Vagina (tissue), 2 donors: ENCODE measurements at regions not wholly inside any gene's neighbourhood (a gene's known extent, or its start where the extent isn't known, plus 50 kb on each side); places are given as distances from the start of the nearest gene placed in this dataset.

Experiments used
- DNase-seq, 2 donors: peaks; one replicate each; pipeline ENCODE4 v3.0.0-alpha.2; 2017; ENCODE audit errors: extremely low spot score in 2 of 2
- H3K27ac ChIP-seq: fragments of 200-600 bp; sonication (generic); one replicate; pipeline ENCODE4 v1.5.1; 2019
- H3K27me3 ChIP-seq: fragments of 200-600 bp; sonication (generic); one replicate; pipeline ENCODE4 v1.5.1; 2019
- H3K36me3 ChIP-seq, 2 donors: fragments of 200-600 bp; sonication (generic); one replicate each; pipeline ENCODE4 v1.5.1; 2017 to 2019
- H3K4me1 ChIP-seq: fragments of 200-600 bp; sonication (generic); one replicate; pipeline ENCODE4 v1.5.1; 2019
- H3K4me3 ChIP-seq, 2 donors: fragments of 200-600 bp; sonication (generic); 1 replicate in 1 of 2; 2 replicates in 1 of 2; pipeline ENCODE4 v1.5.1; 2016 to 2019
- H3K9me3 ChIP-seq: fragments of 200-600 bp; sonication (generic); one replicate; pipeline ENCODE4 v1.5.1; 2019
- CTCF ChIP-seq, 3 experiments: fragments of 450-650 bp in 2 of 3; fragments of 200-600 bp in 1 of 3; sonication (generic) in 1 of 3; IDR thresholded peaks; one replicate each; pipeline ENCODE4 v1.5.1; 2017 to 2019; ENCODE audit warnings: antibody characterized with exemption in 3 of 3, mild to moderate bottlenecking in 2 of 3, moderate library complexity in 2 of 3
- POLR2A ChIP-seq, 2 donors: fragments of 450-650 bp; IDR thresholded peaks; one replicate each; pipeline ENCODE4 v1.6.1; 2017; ENCODE audit warnings: antibody characterized with exemption in 2 of 2, mild to moderate bottlenecking in 2 of 2, moderate library complexity in 2 of 2
- POLR2AphosphoS5 ChIP-seq, 2 donors: sonication (generic); formaldehyde crosslinking; IDR thresholded peaks; one replicate each; pipeline ENCODE4 v1.9.0; 2017; ENCODE audit warnings: antibody characterized with exemption in 2 of 2, mild to moderate bottlenecking in 2 of 2, low read depth in 1 of 2; ENCODE audit not compliant: insufficient read depth in 1 of 2
- intact Hi-C: fragments of 100-400 bp; cut with DNase I; formaldehyde crosslinking; loops from one replicate; pipeline ENCODE4 v1.15.1; 2023

- Histone ChIP-seq H3K9me3 (no peaks in the 10 kb centered on the region), H3K27ac (no peak overlapping the region), H3K27me3 (no peaks in the 10 kb centered on the region), H3K36me3 (no peaks in the 10 kb centered on the region), H3K4me1 (no peaks in the 10 kb centered on the region), H3K4me3 (no peak overlapping the region)
- intact Hi-C loops: no loop called here
- no peak for DNase-seq
- TF ChIP-seq CTCF (IDR thresholded peaks at IDR 0.05): no peak
- TF ChIP-seq POLR2AphosphoS5 (IDR thresholded peaks at IDR 0.05; ENCODE audit: insufficient read depth in 1 of 2, low read depth in 1 of 2): no peak
- no peak for TF ChIP-seq POLR2A (IDR thresholded peaks at IDR 0.05)
Observed at GRCh38 chr3:139159356-139159755, 114.7 kb upstream of the PRR23C start.

GRCh38 chr3:139173372-139174108, 128.8 kb upstream of the PRR23C start:
- H3K27me3 ChIP-seq: no peaks in the 10 kb centered on the region
- no peak for DNase-seq
- peak overlapping the region; percentile 30 to 31 for H3K4me3 ChIP-seq
- no peaks in the 10 kb centered on the region for H3K4me1 ChIP-seq
- H3K27ac ChIP-seq: peak overlapping the region; percentile 49
- TF ChIP-seq POLR2AphosphoS5 (IDR thresholded peaks at IDR 0.05; ENCODE audit: insufficient read depth in 1 of 2, low read depth in 1 of 2): no peak
- no peak for TF ChIP-seq POLR2A (IDR thresholded peaks at IDR 0.05)
- no peak for TF ChIP-seq CTCF (IDR thresholded peaks at IDR 0.05)
- H3K36me3 ChIP-seq: no peaks in the 10 kb centered on the region
- intact Hi-C loops: no loop called here
- no peaks in the 10 kb centered on the region for H3K9me3 ChIP-seq

- TF ChIP-seq CTCF (IDR thresholded peaks at IDR 0.05) (no peak), POLR2A (IDR thresholded peaks at IDR 0.05) (no peak), POLR2AphosphoS5 (IDR thresholded peaks at IDR 0.05; ENCODE audit: insufficient read depth in 1 of 2, low read depth in 1 of 2) (no peak)
Observed at GRCh38 chr3:139180489-139180888, 135.8 kb upstream of the PRR23C start.

GRCh38 chr3:139182143-139182542, 137.5 kb upstream of the PRR23C start:
- no peaks in the 10 kb centered on the region for H3K9me3 ChIP-seq
- H3K4me1 ChIP-seq: peaks cover 13% of the 10 kb centered on the region
- intact Hi-C loops: no loop called here
- no peaks in the 10 kb centered on the region for H3K27me3 ChIP-seq
- DNase-seq: no peak
- H3K27ac ChIP-seq: no peak overlapping the region
- H3K36me3 ChIP-seq: no peaks in the 10 kb centered on the region
- H3K4me3 ChIP-seq: no peak overlapping the region
- TF ChIP-seq POLR2AphosphoS5 (IDR thresholded peaks at IDR 0.05; ENCODE audit: insufficient read depth in 1 of 2, low read depth in 1 of 2) (no peak), CTCF (IDR thresholded peaks at IDR 0.05) (no peak)

More at GRCh38 chr3:139180489-139180888, 135.8 kb upstream of the PRR23C start:
- Histone ChIP-seq H3K27me3 (no peaks in the 10 kb centered on the region), H3K4me3 (no peak overlapping the region), H3K9me3 (no peaks in the 10 kb centered on the region), H3K36me3 (no peaks in the 10 kb centered on the region), H3K27ac (no peak overlapping the region), H3K4me1 (peaks cover 4% of the 10 kb centered on the region)
- no peak for DNase-seq
- intact Hi-C loops: no loop called here

- TF ChIP-seq POLR2AphosphoS5 (IDR thresholded peaks at IDR 0.05; ENCODE audit: insufficient read depth in 1 of 2, low read depth in 1 of 2) (no peak), CTCF (IDR thresholded peaks at IDR 0.05) (no peak), POLR2A (IDR thresholded peaks at IDR 0.05) (no peak)
- intact Hi-C loops: no loop called here
- Histone ChIP-seq H3K27me3 (no peaks in the 10 kb centered on the region), H3K36me3 (no peaks in the 10 kb centered on the region), H3K9me3 (no peaks in the 10 kb centered on the region), H3K4me3 (no peak overlapping the region), H3K27ac (no peak overlapping the region), H3K4me1 (peaks cover 13% of the 10 kb centered on the region)
- no peak for DNase-seq
Observed at GRCh38 chr3:139182598-139182997, 137.9 kb upstream of the PRR23C start.
